Sigmoid colon (tissue), 3 donors: ENCODE measurements at regions not wholly inside any gene's neighbourhood (a gene's known extent, or its start where the extent isn't known, plus 50 kb on each side); places are given as distances from the start of the nearest gene placed in this dataset.
"Not testable (repeated sequence)": the region's sequence is repeated elsewhere in the genome, so short reads cannot be mapped to it uniquely, and the experiment has no call there.

Experiments
- CTCF ChIP-seq, 4 experiments: fragments of 450-650 bp in 3 of 4; fragments of 200-600 bp in 1 of 4; IDR thresholded peaks; one replicate each; pipeline ENCODE4 v1.5.1; 2016 to 2019; ENCODE audit warnings: antibody characterized with exemption in 4 of 4, mild to moderate bottlenecking in 3 of 4, moderate library complexity in 2 of 4
- POLR2A ChIP-seq, 2 donors: fragments of 450-650 bp; IDR thresholded peaks; one replicate each; pipeline ENCODE4 v1.6.1; 2016; ENCODE audit warnings: antibody characterized with exemption in 2 of 2, mild to moderate bottlenecking in 2 of 2, moderate library complexity in 2 of 2

- not testable (repeated sequence) for TF ChIP-seq CTCF, POLR2A (IDR thresholded peaks at IDR 0.05)
Observed at GRCh38 chr13:26845063-26845462, 84.5 kb upstream of the GPR12 start.
